ENCODE measurements at regions not wholly inside any gene's neighbourhood (a gene's known extent, or its start where the extent isn't known, plus 50 kb on each side); places are given as distances from the start of the nearest gene placed in this dataset.

DNA sequence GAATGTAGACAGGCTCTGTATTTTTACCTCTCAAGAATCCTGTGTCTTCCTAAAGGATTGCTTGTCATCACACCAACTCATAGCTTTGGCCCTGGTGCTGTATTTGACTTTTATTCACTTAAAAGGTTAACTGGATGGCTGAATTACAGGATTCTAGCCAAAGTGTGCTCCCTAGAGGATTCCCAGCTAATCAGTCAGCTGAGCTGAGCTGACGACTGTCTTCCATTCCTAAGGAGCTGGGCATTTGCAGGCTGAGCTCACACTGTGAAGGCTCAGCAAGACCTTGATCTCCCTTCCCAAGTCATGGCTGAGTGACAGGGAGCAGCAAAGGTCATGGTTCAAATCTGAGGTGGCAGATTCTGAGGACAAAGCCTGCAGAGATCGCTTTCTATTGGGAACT, 59.0 kb upstream of the PALM2AKAP2 start:
- TF ChIP-seq POLR2A (IDR thresholded peaks at IDR 0.05): no peak
- TF ChIP-seq, protein P1, sequence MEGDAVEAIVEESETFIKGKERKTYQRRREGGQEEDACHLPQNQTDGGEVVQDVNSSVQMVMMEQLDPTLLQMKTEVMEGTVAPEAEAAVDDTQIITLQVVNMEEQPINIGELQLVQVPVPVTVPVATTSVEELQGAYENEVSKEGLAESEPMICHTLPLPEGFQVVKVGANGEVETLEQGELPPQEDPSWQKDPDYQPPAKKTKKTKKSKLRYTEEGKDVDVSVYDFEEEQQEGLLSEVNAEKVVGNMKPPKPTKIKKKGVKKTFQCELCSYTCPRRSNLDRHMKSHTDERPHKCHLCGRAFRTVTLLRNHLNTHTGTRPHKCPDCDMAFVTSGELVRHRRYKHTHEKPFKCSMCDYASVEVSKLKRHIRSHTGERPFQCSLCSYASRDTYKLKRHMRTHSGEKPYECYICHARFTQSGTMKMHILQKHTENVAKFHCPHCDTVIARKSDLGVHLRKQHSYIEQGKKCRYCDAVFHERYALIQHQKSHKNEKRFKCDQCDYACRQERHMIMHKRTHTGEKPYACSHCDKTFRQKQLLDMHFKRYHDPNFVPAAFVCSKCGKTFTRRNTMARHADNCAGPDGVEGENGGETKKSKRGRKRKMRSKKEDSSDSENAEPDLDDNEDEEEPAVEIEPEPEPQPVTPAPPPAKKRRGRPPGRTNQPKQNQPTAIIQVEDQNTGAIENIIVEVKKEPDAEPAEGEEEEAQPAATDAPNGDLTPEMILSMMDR (IDR thresholded peaks at IDR 0.05): no peak
- Histone ChIP-seq H3K9me3 (no peaks in the 10 kb centered on the region), H3K4me3 (no peak overlapping the region), H3K27ac (no peak overlapping the region), H3K27me3 (no peaks in the 10 kb centered on the region), H3K4me1 (no peaks in the 10 kb centered on the region), H3K36me3 (no peaks in the 10 kb centered on the region)
- 58% methylated on average over 2 of the region's 2 CpGs for whole genome bisulfite sequencing (ENCODE audit: insufficient coverage, low coverage, low lambda C conversion rate, missing lambda C conversion rate)
- intact Hi-C loops (cut with DNase I): no loop called here
- DNase-seq: no peak
- no peak for ATAC-seq

DNA sequence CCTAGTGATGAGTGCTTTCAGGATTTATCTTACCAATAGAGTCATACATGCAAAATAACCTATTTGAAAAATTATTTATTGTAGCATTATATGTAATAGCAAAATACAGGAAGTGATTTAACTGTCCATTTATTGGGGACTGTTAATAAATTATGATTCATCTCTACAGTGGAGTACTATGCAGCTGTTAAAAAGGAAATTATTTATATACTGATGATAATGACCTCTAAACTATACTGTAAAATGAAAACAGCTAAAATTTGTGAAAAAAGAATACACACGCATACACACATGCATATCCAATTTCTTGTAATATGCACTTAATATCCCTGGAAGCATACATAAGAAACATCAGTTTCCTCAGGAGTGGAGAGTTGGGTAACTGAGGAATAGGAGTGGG, 58.0 kb upstream of the PALM2AKAP2 start:
- no peak overlapping the region for H3K4me3 ChIP-seq
- TF ChIP-seq POLR2A (IDR thresholded peaks at IDR 0.05): no peak
- TF ChIP-seq, protein P1 (IDR thresholded peaks at IDR 0.05): no peak
- no peaks in the 10 kb centered on the region for H3K27me3 ChIP-seq
- intact Hi-C loops (cut with DNase I): no loop called here
- H3K9me3 ChIP-seq: no peaks in the 10 kb centered on the region
- no peaks in the 10 kb centered on the region for H3K36me3 ChIP-seq
- DNase-seq: no peak
- WGBS (ENCODE audit: insufficient coverage, low coverage, low lambda C conversion rate, missing lambda C conversion rate): 94% methylated on average over 1 of the region's 1 CpG
- H3K27ac ChIP-seq: no peak overlapping the region
- no peak for ATAC-seq
- H3K4me1 ChIP-seq: no peaks in the 10 kb centered on the region

DNA sequence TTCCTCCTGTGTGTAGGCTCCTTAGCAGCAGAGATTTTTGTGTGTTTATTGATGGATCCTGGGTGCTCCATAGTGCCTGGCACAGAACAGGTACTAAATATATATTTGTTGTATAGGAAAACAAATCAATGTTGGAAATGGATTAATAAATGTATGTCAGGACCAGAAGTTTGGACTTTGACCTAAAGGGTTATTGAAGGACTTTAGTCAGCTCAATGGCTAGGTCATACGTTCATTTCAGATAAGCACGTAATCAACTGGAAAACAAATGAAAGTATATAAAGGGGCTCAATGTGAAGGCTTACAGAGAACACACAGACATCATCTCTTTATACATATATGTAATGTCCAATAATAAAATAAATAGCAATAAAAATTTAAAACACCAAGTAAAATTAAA, 56.2 kb upstream of the PALM2AKAP2 start:
- no peak for TF ChIP-seq POLR2A (IDR thresholded peaks at IDR 0.05)
- TF ChIP-seq, protein P1 (IDR thresholded peaks at IDR 0.05): no peak
- no peak for DNase-seq
- H3K27me3 ChIP-seq: no peaks in the 10 kb centered on the region
- no peak for ATAC-seq
- no peaks in the 10 kb centered on the region for H3K4me1 ChIP-seq
- no peak overlapping the region for H3K27ac ChIP-seq
- no peaks in the 10 kb centered on the region for H3K9me3 ChIP-seq
- WGBS (ENCODE audit: insufficient coverage, low coverage, low lambda C conversion rate, missing lambda C conversion rate): 44% methylated on average over 2 of the region's 2 CpGs
- intact Hi-C loops (cut with DNase I): no loop called here
- no peak overlapping the region for H3K4me3 ChIP-seq
- no peaks in the 10 kb centered on the region for H3K36me3 ChIP-seq

DNA sequence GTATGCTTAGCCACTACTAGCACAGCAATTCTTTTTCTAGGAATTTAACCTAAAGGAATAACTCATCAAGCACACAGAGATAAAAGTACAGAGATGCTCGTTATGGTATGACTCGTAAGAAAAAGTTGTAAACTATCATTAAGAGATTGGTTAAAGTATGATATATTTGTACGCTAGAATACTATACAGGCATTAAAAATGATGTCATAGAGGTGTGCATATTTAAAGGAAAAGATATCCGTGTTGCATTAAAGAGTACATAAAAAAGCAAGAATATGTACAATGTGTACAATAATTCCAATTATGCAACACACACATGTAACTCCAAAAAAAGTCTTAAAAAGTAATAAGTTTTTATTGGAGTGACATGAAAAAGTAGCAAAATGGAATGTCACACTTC, 54.5 kb upstream of the PALM2AKAP2 start:
- Histone ChIP-seq H3K9me3 (no peaks in the 10 kb centered on the region), H3K27me3 (no peaks in the 10 kb centered on the region), H3K4me3 (no peak overlapping the region), H3K27ac (no peak overlapping the region), H3K4me1 (peaks cover 0 to 8% (median 4%) of the 10 kb centered on the region in 4 donors), H3K36me3 (no peaks in the 10 kb centered on the region)
- no peak for DNase-seq
- intact Hi-C loops (cut with DNase I): no loop called here
- no peak for TF ChIP-seq POLR2A (IDR thresholded peaks at IDR 0.05)
- TF ChIP-seq, protein P1 (IDR thresholded peaks at IDR 0.05): no peak
- no peak for ATAC-seq
- 90% methylated on average over 4 of the region's 4 CpGs for WGBS (ENCODE audit: insufficient coverage, low coverage, low lambda C conversion rate, missing lambda C conversion rate)

DNA sequence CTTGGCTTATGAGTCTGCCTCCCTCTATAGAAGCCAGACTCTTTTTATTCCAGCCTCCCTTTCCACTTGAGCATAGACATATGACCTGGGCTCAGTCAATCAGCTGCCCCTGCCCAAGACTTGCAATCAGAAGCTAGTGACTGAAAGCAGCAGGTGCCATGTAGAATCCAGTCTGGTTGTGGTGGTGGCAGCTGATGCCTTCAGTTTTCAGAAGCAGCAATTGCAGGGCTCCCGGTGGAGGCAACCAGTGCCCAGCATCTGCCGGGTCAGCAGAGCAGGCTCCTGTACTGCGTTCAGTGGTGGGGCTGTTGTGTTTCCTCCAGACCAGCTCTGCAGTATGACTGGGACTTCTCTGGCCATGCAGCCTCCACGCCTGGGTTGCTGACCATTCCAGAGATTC, 53.9 kb upstream of the PALM2AKAP2 start:
- Histone ChIP-seq H3K27me3 (no peaks in the 10 kb centered on the region), H3K4me3 (no peak overlapping the region), H3K4me1 (peaks cover 0 to 13% (median 5%) of the 10 kb centered on the region in 4 donors), H3K9me3 (no peaks in the 10 kb centered on the region), H3K36me3 (no peaks in the 10 kb centered on the region), H3K27ac (no peak overlapping the region)
- ATAC-seq: no peak
- no peak for DNase-seq
- 75% methylated on average over 1 of the region's 4 CpGs for WGBS (ENCODE audit: insufficient coverage, low coverage, low lambda C conversion rate, missing lambda C conversion rate)
- intact Hi-C loops (cut with DNase I): no loop called here
- TF ChIP-seq, protein P1 (IDR thresholded peaks at IDR 0.05): no peak
- no peak for TF ChIP-seq POLR2A (IDR thresholded peaks at IDR 0.05)
